GM23338 (cell line): ENCODE measurements at regions not wholly inside any gene's neighbourhood (a gene's known extent, or its start where the extent isn't known, plus 50 kb on each side); places are given as distances from the start of the nearest gene placed in this dataset.

ENCODE experiments used
- ATAC-seq: fragments of 200-7000 bp; cut with Tn5 transposase; 3 replicates; pipeline ENCODE4 v1.9.1; 2020
- DNase-seq: peaks from one replicate; pipeline ENCODE4 v3.0.0-alpha.2; 2015; ENCODE audit warnings: low spot score
- H2AFZ ChIP-seq: fragments of 200-600 bp; sonication (generic); 2 replicates; pipeline ENCODE4 v1.8.0; 2016; ENCODE audit warnings: antibody characterized with exemption, mild to moderate bottlenecking, moderate library complexity
- H3F3A ChIP-seq: fragments of 200-600 bp; sonication (generic); replicated peaks from 2 replicates; pipeline ENCODE4 v1.8.0; 2017; ENCODE audit warnings: antibody characterized with exemption, mixed run types, low read depth
- H3K27ac ChIP-seq: fragments of 200-600 bp; sonication (generic); 2 replicates; pipeline ENCODE4 v1.6.1; 2016; ENCODE audit warnings: low read depth
- H3K27me3 ChIP-seq: fragments of 200-600 bp; sonication (generic); 2 replicates; pipeline ENCODE4 v1.8.0; 2016; ENCODE audit warnings: mild to moderate bottlenecking, mixed run types, moderate library complexity; ENCODE audit not compliant: insufficient read depth
- H3K36me3 ChIP-seq: fragments of 200-600 bp; sonication (generic); 2 replicates; pipeline ENCODE4 v1.8.0; 2016; ENCODE audit warnings: mild to moderate bottlenecking; ENCODE audit not compliant: insufficient read depth
- H3K4me1 ChIP-seq: fragments of 200-600 bp; sonication (generic); 2 replicates; pipeline ENCODE4 v1.8.0; 2016; ENCODE audit warnings: mild to moderate bottlenecking, moderate library complexity; ENCODE audit not compliant: insufficient read depth
- H3K4me2 ChIP-seq: fragments of 200-600 bp; sonication (generic); 2 replicates; pipeline ENCODE4 v1.7.1; 2017; ENCODE audit warnings: mixed run types
- H3K4me3 ChIP-seq: fragments of 200-600 bp; sonication (generic); 2 replicates; pipeline ENCODE4 v1.6.1; 2016; ENCODE audit warnings: mixed run types
- H3K79me2 ChIP-seq: fragments of 200-600 bp; sonication (generic); replicated peaks from 2 replicates; pipeline ENCODE4 v1.8.0; 2017; ENCODE audit warnings: mild to moderate bottlenecking; ENCODE audit not compliant: insufficient read depth
- H3K9me2 ChIP-seq: fragments of 200-600 bp; sonication (generic); 2 replicates; pipeline ENCODE4 v1.8.0; 2017; ENCODE audit not compliant: insufficient read depth
- H4K20me1 ChIP-seq: fragments of 200-600 bp; sonication (generic); replicated peaks from 2 replicates; pipeline ENCODE4 v1.8.0; 2017; ENCODE audit warnings: mild to moderate bottlenecking; ENCODE audit not compliant: insufficient read depth
- H3K27ac Mint-ChIP-seq: 2 replicates; pipeline ENCODE4 v1.8.0; 2020; ENCODE audit warnings: inconsistent platforms, mild to moderate bottlenecking, moderate library complexity, mixed read lengths
- H3K27me3 Mint-ChIP-seq: 3 replicates; pipeline ENCODE4 v1.8.0; 2022; ENCODE audit warnings: low read depth, mild to moderate bottlenecking, moderate library complexity, mixed read lengths, inconsistent platforms; ENCODE audit not compliant: insufficient read depth, poor library complexity
- H3K36me3 Mint-ChIP-seq: 3 replicates; pipeline ENCODE4 v1.8.0; 2021; ENCODE audit warnings: low read depth, mild to moderate bottlenecking, inconsistent platforms, moderate library complexity, mixed read lengths
- H3K4me1 Mint-ChIP-seq: 3 replicates; pipeline ENCODE4 v1.8.0; 2020; ENCODE audit warnings: mild to moderate bottlenecking, inconsistent platforms, mixed read lengths
- H3K4me3 Mint-ChIP-seq: 3 replicates; pipeline ENCODE4 v1.8.0; 2021; ENCODE audit warnings: moderate library complexity, mild to moderate bottlenecking, inconsistent platforms, mixed read lengths
- H3K9me3 Mint-ChIP-seq: 3 replicates; pipeline ENCODE4 v1.8.0; 2020; ENCODE audit warnings: moderate library complexity, mild to moderate bottlenecking, inconsistent platforms, mixed read lengths
- CREB1 ChIP-seq: fragments of 250-450 bp; sonication (Bioruptor Pico); IDR thresholded peaks from 2 replicates; pipeline ENCODE4 v1.5.0; 2020; ENCODE audit warnings: low read depth, mild to moderate bottlenecking, moderate library complexity
- EZH2 ChIP-seq: fragments of 200-600 bp; sonication (generic); IDR thresholded peaks from one replicate; pipeline ENCODE4 v1.8.0; 2017; ENCODE audit warnings: antibody characterized with exemption, mild to moderate bottlenecking, low read depth; ENCODE audit not compliant: unreplicated experiment
- NANOG ChIP-seq: IDR thresholded peaks from 2 replicates; pipeline ENCODE4 v1.6.1; 2016; ENCODE audit warnings: antibody characterized with exemption, borderline replicate concordance
- STAT1 ChIP-seq: IDR thresholded peaks from one replicate; pipeline ENCODE4 v1.6.1; 2016; ENCODE audit warnings: antibody characterized with exemption; ENCODE audit not compliant: unreplicated experiment
- TF ChIP-seq, protein P1 (sequence below): IDR thresholded peaks from 2 replicates; pipeline ENCODE4 v1.6.1; 2016; ENCODE audit warnings: antibody characterized with exemption
- TF ChIP-seq, protein P2 (sequence below): IDR thresholded peaks from one replicate; pipeline ENCODE4 v1.6.1; 2018; ENCODE audit warnings: antibody characterized with exemption; ENCODE audit not compliant: unreplicated experiment
- TF ChIP-seq, protein P3 (sequence below): fragments of 250-450 bp; sonication (Bioruptor Pico); IDR thresholded peaks from 2 replicates; pipeline ENCODE4 v1.5.0; 2020; ENCODE audit warnings: mild to moderate bottlenecking, moderate library complexity

DNA sequence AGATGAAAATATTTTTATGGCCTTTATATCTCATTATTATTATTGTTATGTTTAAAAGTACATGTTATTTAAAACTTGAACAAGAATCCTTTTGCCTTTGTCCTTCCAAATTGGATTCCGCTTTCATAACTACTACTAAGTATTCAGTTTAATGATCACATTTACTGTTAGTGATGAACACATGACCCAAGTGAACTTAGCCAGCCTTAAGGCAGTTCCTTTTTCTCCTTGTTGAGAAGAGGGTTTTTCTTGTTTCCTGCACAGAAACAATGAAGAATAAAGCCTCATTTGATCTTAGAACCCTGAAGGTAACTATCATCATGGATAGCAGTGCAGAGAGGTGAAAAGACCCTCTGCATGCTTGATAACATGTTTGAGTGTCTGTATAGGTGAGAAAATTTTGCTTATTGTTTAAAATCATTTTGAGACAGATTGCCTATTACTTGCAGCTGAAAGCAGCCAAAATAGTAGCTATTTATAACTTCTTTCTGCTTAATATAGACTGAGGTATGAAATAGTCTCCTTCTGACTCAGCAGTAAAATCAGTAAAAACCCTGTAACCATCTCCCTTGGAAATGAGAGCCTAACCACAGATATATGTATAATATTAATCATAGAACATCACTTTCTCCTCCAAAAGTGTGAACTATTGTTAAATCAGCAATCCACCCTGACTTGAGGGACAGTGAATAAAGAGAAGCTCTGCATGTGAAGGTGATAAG is 266.2 kb downstream of the SPATA31D1 start:
- Histone ChIP-seq H2AFZ (no peak overlapping the region), H3F3A (no peaks in the 10 kb centered on the region), H3K4me2 (no peak overlapping the region), H3K36me3 (no peaks in the 10 kb centered on the region), H3K27me3 (no peaks in the 10 kb centered on the region), H3K79me2 (no peaks in the 10 kb centered on the region), H4K20me1 (no peaks in the 10 kb centered on the region), H3K4me1 (no peaks in the 10 kb centered on the region), H3K27ac (no peak overlapping the region), H3K4me3 (no peak overlapping the region), H3K9me2 (no peaks in the 10 kb centered on the region)
- Mint-ChIP-seq H3K4me3 (no peak overlapping the region), H3K9me3 (no peaks in the 10 kb centered on the region), H3K36me3 (no peaks in the 10 kb centered on the region), H3K27me3 (no peaks in the 10 kb centered on the region), H3K27ac (no peak overlapping the region), H3K4me1 (peaks cover 3% of the 10 kb centered on the region)
- DNase-seq (no peak), ATAC-seq (no peak)
- TF ChIP-seq, protein P1, sequence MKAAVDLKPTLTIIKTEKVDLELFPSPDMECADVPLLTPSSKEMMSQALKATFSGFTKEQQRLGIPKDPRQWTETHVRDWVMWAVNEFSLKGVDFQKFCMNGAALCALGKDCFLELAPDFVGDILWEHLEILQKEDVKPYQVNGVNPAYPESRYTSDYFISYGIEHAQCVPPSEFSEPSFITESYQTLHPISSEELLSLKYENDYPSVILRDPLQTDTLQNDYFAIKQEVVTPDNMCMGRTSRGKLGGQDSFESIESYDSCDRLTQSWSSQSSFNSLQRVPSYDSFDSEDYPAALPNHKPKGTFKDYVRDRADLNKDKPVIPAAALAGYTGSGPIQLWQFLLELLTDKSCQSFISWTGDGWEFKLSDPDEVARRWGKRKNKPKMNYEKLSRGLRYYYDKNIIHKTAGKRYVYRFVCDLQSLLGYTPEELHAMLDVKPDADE = no peak
- TF ChIP-seq STAT1 (no peak), EZH2 (no peak), CREB1 (CRISPR knock-in tag) (no peak), NANOG (no peak)
- TF ChIP-seq, protein P2, sequence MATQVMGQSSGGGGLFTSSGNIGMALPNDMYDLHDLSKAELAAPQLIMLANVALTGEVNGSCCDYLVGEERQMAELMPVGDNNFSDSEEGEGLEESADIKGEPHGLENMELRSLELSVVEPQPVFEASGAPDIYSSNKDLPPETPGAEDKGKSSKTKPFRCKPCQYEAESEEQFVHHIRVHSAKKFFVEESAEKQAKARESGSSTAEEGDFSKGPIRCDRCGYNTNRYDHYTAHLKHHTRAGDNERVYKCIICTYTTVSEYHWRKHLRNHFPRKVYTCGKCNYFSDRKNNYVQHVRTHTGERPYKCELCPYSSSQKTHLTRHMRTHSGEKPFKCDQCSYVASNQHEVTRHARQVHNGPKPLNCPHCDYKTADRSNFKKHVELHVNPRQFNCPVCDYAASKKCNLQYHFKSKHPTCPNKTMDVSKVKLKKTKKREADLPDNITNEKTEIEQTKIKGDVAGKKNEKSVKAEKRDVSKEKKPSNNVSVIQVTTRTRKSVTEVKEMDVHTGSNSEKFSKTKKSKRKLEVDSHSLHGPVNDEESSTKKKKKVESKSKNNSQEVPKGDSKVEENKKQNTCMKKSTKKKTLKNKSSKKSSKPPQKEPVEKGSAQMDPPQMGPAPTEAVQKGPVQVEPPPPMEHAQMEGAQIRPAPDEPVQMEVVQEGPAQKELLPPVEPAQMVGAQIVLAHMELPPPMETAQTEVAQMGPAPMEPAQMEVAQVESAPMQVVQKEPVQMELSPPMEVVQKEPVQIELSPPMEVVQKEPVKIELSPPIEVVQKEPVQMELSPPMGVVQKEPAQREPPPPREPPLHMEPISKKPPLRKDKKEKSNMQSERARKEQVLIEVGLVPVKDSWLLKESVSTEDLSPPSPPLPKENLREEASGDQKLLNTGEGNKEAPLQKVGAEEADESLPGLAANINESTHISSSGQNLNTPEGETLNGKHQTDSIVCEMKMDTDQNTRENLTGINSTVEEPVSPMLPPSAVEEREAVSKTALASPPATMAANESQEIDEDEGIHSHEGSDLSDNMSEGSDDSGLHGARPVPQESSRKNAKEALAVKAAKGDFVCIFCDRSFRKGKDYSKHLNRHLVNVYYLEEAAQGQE = no peak
- TF ChIP-seq, protein P3, sequence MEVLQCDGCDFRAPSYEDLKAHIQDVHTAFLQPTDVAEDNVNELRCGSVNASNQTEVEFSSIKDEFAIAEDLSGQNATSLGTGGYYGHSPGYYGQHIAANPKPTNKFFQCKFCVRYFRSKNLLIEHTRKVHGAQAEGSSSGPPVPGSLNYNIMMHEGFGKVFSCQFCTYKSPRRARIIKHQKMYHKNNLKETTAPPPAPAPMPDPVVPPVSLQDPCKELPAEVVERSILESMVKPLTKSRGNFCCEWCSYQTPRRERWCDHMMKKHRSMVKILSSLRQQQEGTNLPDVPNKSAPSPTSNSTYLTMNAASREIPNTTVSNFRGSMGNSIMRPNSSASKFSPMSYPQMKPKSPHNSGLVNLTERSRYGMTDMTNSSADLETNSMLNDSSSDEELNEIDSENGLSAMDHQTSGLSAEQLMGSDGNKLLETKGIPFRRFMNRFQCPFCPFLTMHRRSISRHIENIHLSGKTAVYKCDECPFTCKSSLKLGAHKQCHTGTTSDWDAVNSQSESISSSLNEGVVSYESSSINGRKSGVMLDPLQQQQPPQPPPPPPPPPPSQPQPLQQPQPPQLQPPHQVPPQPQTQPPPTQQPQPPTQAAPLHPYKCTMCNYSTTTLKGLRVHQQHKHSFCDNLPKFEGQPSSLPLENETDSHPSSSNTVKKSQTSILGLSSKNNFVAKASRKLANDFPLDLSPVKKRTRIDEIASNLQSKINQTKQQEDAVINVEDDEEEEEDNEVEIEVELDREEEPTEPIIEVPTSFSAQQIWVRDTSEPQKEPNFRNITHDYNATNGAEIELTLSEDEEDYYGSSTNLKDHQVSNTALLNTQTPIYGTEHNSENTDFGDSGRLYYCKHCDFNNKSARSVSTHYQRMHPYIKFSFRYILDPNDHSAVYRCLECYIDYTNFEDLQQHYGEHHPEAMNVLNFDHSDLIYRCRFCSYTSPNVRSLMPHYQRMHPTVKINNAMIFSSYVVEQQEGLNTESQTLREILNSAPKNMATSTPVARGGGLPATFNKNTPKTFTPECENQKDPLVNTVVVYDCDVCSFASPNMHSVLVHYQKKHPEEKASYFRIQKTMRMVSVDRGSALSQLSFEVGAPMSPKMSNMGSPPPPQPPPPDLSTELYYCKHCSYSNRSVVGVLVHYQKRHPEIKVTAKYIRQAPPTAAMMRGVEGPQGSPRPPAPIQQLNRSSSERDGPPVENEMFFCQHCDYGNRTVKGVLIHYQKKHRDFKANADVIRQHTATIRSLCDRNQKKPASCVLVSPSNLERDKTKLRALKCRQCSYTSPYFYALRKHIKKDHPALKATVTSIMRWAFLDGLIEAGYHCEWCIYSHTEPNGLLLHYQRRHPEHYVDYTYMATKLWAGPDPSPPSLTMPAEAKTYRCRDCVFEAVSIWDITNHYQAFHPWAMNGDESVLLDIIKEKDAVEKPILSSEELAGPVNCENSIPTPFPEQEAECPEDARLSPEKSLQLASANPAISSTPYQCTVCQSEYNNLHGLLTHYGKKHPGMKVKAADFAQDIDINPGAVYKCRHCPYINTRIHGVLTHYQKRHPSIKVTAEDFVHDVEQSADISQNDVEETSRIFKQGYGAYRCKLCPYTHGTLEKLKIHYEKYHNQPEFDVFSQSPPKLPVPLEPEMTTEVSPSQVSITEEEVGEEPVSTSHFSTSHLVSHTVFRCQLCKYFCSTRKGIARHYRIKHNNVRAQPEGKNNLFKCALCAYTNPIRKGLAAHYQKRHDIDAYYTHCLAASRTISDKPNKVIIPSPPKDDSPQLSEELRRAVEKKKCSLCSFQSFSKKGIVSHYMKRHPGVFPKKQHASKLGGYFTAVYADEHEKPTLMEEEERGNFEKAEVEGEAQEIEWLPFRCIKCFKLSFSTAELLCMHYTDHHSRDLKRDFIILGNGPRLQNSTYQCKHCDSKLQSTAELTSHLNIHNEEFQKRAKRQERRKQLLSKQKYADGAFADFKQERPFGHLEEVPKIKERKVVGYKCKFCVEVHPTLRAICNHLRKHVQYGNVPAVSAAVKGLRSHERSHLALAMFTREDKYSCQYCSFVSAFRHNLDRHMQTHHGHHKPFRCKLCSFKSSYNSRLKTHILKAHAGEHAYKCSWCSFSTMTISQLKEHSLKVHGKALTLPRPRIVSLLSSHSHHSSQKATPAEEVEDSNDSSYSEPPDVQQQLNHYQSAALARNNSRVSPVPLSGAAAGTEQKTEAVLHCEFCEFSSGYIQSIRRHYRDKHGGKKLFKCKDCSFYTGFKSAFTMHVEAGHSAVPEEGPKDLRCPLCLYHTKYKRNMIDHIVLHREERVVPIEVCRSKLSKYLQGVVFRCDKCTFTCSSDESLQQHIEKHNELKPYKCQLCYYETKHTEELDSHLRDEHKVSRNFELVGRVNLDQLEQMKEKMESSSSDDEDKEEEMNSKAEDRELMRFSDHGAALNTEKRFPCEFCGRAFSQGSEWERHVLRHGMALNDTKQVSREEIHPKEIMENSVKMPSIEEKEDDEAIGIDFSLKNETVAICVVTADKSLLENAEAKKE (CRISPR knock-in tag) = no peak
